Spleen (tissue), 7 donors: ENCODE measurements at regions not wholly inside any gene's neighbourhood (a gene's known extent, or its start where the extent isn't known, plus 50 kb on each side); places are given as distances from the start of the nearest gene placed in this dataset.

Source experiments
- POLR2A ChIP-seq, 3 donors: fragments of 450-650 bp; IDR thresholded peaks; one replicate each; pipeline ENCODE4 v1.5.1; 2017; ENCODE audit warnings: antibody characterized with exemption in 3 of 3, mild to moderate bottlenecking in 1 of 3
- POLR2AphosphoS5 ChIP-seq, 3 donors: sonication (generic); formaldehyde crosslinking; IDR thresholded peaks; one replicate each; pipeline ENCODE4 v1.5.1; 2017; ENCODE audit warnings: antibody characterized with exemption in 3 of 3
- TF ChIP-seq, protein P1 (sequence below), 11 experiments: fragments of 200-600 bp in 7 of 11; fragments of 450-650 bp in 4 of 11; sonication (generic) in 4 of 11; IDR thresholded peaks in 8 of 11; conservative IDR thresholded peaks in 3 of 11; 1 replicate in 7 of 11; 2 replicates in 4 of 11; pipeline versions ENCODE4 v1.4.0 to v1.8.0; 2016 to 2021; ENCODE audit warnings: antibody characterized with exemption in 11 of 11, inconsistent platforms in 4 of 11, mild to moderate bottlenecking in 1 of 11
- donor health status: DM: no; HTN: no; CAD: no; lungs with moderate emphysema.
- donor health status: DM: no; HTN: no; CAD: no.
- donor health status: DM: no; HTN: no; CAD: no.

DNA sequence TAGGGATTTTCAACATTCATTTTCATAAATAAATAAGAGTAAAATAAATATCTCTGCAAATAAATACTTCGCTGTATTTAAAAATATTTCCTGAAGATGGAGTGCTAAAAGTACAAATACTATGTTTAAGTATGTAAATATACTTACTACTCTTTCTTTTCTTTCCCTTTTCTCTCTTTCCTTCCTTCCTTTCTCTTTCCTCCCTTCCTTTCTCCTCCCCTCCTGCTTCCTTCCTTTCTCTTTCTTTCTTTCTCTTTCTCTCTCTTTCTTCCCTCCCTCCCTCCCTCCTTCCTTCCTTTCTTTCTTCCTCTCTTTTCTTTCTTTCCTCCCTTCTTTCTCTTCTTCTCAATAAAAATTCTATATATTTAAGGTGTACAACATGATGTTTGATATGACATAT, 496.1 kb downstream of the CCSER2 start:
- TF ChIP-seq, protein P1, sequence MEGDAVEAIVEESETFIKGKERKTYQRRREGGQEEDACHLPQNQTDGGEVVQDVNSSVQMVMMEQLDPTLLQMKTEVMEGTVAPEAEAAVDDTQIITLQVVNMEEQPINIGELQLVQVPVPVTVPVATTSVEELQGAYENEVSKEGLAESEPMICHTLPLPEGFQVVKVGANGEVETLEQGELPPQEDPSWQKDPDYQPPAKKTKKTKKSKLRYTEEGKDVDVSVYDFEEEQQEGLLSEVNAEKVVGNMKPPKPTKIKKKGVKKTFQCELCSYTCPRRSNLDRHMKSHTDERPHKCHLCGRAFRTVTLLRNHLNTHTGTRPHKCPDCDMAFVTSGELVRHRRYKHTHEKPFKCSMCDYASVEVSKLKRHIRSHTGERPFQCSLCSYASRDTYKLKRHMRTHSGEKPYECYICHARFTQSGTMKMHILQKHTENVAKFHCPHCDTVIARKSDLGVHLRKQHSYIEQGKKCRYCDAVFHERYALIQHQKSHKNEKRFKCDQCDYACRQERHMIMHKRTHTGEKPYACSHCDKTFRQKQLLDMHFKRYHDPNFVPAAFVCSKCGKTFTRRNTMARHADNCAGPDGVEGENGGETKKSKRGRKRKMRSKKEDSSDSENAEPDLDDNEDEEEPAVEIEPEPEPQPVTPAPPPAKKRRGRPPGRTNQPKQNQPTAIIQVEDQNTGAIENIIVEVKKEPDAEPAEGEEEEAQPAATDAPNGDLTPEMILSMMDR (IDR thresholded peaks at IDR 0.05 in 8 of 11, conservative IDR thresholded peaks at IDR 0.05 in 3 of 11), result no peak
- no peak for TF ChIP-seq POLR2A (IDR thresholded peaks at IDR 0.05)
- no peak for TF ChIP-seq POLR2AphosphoS5 (IDR thresholded peaks at IDR 0.05)
